B cell (primary cell): ENCODE measurements at regions not wholly inside any gene's neighbourhood (a gene's known extent, or its start where the extent isn't known, plus 50 kb on each side); places are given as distances from the start of the nearest gene placed in this dataset.

Experiments used
- CTCF ChIP-seq: fragments of 200-600 bp; IDR thresholded peaks from one replicate; pipeline ENCODE4 v1.8.0; 2022; ENCODE audit warnings: antibody characterized with exemption, mild to moderate bottlenecking
- EZH2 ChIP-seq: IDR thresholded peaks from 2 replicates; pipeline ENCODE4 v1.6.1; 2012; ENCODE audit warnings: borderline replicate concordance, low read depth, mild to moderate bottlenecking, moderate library complexity, low read length; ENCODE audit not compliant: insufficient read depth, poor library complexity, severe bottlenecking

- TF ChIP-seq CTCF: no peak
- TF ChIP-seq EZH2: no peak
These were observed 223.5 kb upstream of the MEF2C start for GRCh38 chr5:89106480-89106879.
